GM21390 (cell line): ENCODE measurements at regions not wholly inside any gene's neighbourhood (a gene's known extent, or its start where the extent isn't known, plus 50 kb on each side); places are given as distances from the start of the nearest gene placed in this dataset.

Experiments
- ATAC-seq: cut with Tn5 transposase; IDR thresholded peaks from one replicate; pipeline ENCODE4 v1.9.1; 2021; ENCODE audit not compliant: unreplicated experiment

DNA sequence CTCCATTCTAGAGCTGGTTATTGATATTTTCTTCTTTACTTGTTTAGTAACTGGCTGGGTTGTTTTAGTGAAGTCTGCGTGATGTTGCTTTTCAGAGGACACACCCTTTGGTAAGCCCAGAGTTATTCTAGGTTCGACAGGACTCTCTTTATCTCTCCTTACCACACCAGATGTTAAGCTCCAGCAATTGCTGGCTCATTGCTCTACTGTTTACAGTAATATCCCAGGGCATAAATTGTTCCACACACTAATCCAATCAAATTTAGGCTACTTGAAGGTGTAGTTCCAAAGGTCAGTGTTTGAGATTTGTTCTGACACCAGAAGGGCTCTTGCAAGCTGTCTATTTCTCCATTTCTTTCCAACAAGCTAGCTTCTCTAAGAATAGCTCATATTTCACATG lies 506.6 kb downstream of the NR4A2 start:
- ATAC-seq = no peak

DNA sequence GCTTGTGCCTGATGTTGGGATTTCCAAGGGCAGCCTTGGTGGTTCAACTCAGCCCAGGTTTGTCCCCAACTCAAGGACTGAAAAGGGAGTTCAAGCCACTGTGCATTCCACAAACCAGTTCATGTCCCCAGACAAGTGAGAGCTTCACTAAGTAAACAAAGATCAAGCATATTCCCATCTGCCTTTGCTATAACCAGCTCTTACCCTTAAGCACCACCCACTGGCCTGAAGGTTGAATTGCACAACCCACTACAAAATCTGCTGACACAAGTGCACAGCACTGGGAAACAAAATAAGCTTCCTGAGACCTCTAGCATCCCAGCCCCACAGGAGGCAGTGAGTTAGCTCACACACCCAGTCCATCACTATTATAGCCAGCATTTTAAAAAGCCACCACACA lies 516.7 kb downstream of the NR4A2 start:
- peak; percentile 80 for ATAC-seq

DNA sequence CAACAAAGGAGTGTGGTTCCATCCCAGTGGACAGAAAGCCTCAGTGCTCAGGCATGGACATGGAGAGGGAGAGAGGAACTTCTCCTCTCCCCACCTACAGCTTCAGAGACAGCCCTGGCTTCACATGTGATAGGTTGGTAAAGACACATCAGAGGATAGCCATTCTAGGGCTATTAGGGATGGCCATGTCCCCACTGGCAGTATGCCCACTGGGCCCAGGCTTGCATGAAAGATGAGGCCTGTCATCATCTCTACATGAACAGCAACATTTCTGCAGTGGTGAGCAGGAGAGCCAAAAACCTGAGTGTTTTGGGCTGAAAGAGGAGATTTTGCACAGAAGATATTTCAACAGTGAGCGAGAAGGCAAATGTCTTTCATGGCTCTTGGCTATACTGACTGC lies 517.2 kb downstream of the NR4A2 start:
- no peak for ATAC-seq

DNA sequence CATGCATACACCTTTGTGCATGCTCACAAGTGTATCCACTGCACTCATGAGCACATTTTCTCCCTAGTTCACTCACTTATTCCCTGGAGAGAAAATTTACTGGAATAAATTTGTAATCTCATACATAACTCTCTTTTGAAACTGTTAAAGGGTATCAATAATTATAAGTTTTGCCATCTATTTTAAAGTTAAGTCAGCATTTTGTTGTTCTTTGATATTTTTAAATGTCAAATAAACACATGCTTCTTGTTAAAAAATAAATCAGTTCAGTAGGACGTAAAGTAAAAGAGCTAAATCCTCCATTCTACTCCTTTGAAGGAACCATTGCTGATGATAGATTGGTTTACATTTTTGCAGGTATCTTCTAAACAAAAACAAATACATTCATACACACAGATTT lies 522.1 kb downstream of the NR4A2 start:
- no peak for ATAC-seq

DNA sequence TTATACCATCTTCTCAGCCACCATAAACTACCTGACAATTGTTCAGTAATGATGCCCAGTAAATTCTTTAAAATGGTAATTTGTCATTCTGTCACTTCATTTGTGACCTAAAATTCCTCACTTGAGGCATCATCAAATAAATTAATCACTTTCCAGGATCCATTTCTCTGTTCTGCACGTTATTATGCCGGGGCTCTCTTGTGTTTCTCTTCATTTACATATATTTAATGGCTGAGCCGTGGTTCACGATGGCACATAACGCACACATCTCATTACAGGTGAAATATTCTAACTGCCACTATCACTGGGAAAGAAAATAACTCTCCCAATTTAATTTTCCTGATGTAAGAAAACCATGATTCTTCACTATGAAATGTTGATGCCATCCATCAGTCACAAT lies 529.6 kb downstream of the NR4A2 start:
- no peak for ATAC-seq

DNA sequence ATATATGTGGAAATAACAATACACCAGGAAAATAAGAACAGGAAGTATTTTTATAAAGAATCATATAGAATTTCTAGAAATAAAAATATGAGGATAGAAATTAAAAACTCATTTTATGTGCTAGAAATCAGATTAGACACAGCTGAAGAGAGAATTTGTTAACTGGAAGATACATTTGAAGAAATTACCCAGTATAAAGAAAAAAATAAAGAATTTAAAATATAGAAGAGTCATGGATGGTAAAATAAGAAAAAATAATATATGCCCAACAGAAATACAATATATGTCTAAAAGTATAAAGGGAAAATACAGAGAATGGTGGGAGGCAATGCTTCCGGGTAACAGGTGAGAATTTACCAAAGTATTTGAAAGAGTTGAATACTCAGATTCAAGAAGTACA lies 539.9 kb downstream of the NR4A2 start:
- ATAC-seq = no peak

DNA sequence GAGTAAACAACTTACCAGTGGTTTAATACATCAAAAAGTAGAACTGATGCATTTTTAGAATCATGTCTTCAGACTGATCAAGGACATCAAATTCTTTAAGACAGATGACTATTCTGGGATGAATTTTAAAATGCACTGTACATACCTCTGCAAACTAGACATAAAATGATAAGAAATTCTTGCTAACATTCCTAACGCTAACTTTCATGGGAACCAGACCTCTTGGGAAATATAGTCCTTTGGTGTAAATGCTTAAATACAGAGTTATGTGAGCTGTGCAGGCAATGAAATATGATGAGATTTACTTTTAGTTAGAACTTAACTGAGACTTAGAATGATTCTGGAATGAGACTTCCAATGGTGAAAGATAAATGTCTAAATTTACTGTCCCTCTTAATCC lies 562.0 kb downstream of the NR4A2 start:
- no peak for ATAC-seq

DNA sequence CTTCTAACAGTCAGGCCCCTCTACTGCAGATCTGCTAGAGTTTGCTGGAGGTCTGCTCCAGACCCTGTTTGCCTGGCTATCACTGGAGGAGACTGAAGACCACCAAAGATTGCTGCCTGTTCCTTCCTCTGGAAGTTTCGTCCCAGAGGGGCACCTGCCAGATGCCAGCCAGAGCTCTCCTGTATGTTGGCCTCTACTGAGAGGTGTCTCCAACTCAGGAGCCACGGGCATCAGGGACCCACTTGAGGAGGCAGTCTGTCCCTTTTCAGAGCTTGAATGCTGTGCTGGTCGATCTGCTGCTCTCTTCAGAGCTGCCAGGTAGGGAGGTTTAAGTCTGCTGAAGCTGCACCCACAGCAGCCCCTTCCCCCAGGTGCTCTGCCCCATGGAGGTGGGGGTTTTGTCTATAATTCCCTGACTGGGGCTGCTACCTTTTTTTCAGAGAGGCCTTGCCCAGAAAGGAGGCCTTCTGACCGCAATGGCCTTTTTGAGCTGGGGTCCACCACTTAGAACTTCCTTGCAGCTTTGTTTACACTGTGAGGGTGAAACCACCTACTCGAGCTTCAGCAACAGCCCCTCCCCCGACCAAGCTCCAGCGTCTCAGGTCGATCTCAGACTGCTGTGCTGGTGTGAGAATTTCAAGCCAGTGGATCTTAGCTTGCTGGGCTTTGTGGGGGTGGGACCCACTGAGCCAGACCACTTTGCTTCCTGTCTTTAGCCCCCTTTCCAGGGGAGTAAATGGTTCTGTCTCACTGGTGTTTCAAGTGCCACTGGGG lies 566.0 kb downstream of the NR4A2 start:
- no peak for ATAC-seq

DNA sequence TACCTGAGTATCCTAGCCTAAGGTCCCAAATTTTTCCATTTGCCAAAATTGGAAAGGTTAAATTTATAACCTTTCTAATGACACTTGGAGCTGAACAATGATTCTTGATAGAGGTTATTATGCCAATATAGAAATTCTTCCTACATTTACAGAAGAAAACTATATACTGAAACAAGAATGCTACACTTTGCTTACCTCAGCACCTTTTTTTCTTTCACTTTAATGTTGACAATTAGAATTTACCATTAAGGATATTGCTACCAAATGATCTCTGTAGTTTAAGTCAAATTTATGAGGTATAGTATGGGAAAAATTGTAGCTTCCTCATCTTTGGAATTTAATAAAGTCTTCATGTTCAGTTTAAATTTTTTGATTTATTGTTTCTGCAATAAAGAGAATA lies 577.0 kb downstream of the NR4A2 start:
- no peak for ATAC-seq

DNA sequence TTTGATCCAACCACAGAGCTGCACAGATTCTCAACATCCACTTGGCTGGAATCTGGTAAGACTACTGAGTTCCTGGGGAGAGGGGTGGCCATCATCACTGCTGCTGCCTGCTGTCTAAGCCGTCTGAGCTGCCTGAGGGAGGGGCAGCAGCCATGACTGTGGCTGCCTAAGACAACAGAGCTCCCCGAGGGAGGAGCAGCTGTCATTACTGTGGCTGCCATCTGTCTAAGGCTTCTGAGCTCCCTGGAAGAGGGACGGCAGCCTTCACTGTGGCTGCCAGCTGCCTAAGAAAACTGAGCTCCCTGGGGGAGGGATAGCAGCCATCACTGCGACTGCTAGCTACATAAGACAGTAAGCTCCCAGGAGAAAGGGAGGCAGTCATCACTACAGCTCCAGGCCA lies 584.4 kb downstream of the NR4A2 start:
- ATAC-seq = no peak

DNA sequence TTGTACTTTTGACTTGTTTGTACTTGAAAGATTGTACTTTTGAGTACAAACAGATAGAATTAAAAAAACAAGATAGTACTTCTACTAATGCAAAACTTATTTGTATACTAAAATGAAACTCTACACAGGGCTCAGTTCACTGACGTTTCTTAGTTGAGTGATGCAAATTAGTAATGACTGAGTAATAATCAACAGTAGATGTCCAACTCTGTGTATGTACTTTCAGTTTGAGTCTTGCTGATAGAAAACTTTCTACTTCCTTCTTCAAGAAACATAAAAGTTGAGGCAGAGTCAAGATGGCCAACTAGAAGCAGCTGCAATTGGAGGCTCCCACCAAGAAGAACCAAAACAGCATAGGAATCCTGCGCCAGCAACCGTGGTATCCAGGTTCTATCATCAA lies 585.0 kb downstream of the NR4A2 start:
- ATAC-seq = peak; percentile 81

DNA sequence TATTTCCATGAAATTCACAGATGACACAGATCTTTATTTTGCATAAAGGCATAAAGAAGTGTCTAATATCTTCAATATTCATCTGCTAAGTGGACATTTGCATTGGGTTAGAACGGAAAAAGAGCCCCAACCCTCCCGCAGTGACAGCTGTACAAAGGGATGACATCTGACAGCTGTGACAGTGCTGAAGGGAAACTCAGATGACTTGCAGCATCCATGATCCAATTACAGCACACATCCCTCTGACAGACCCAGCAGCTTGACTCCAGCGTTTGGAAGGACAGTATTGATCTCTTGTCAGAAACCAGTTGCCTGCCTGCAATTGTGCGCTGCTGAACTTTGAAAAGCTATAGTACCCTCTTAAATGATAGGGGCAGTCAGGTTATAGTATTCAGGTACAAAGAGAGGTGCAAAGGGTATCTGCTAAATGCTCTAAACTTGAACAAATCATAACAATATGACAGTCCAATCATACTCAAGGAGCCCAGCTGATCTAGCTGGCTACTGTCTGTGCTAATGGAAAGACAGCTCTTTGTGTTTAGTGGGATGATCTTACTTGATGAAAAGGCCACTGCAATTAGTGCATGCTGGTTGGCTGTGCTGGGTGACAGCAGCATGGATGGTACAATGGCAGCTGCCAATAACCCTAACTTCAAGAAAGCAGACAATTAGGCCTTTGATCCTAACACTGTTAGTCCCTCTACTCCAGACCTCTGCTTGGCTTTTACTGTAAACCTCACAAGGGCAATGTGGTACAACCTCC lies 599.2 kb downstream of the NR4A2 start:
- no peak for ATAC-seq

DNA sequence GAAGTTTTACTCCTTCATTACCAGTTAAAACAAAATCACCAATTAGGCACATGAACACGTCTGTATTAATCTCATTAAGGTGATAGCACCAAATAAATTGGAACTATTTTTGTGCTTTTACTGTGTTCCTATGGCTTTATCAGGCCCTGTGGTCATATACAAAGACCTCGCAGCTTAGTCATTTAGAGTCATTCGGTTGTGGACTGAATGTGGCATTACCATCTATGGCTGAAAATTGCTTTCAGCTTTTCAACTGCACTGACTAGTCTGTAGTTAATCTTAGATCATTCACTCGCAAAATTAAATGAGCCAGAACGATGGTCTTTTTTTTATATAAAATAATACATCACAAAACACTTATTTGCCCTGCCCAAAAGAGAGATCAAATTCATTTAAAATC lies 601.7 kb downstream of the NR4A2 start:
- ATAC-seq = no peak

DNA sequence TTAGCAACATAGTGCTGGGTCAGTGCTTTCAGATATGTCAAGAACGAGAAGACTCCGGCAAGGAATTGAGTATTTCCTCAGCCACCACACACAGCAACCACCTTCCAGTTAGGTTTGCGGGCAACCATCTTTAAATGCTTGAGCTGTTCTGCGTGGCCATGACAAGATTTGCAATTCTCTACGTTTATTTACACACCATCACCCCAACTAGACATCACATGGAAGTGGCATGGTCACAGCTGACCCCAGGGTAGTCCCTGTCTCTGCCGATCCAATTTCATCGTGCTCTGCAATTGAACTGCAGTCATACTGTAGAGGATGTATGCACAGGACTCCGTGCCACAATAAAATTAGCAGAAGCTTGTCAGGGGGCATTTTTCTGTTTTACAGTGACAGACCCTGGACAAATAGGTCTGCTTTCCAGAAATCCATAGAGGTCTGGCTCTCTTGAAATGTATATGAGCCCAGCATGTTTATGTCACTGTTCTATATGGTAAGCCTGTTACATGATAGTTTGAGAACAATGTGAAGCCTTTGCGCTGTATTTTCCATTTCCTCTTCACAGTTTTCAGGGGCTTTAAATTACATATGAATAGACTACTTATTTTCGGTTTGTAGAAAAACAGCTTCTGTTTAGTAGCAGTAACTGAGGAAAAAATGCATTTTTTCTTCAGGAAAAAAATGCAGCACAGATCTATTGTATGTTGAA lies 605.2 kb downstream of the NR4A2 start:
- no peak for ATAC-seq

DNA sequence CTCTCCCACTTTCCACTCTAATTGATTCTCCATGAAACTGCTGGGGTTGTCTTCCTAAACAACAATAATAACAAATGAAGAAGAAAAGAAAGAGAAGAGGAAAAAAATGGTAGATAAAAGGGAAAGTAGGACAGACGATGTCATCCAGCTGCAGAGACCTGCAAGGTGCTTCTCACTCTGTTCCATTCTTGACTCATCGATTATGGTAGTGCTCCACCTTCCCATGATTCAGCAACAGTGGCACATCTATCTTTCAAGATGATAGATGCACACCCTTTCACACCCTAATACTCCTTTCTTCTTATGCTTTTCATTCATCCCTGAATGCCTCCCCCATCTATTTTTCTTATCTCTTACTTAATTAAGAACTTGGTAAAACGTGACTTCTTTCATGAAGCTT lies 610.2 kb downstream of the NR4A2 start:
- ATAC-seq = no peak

DNA sequence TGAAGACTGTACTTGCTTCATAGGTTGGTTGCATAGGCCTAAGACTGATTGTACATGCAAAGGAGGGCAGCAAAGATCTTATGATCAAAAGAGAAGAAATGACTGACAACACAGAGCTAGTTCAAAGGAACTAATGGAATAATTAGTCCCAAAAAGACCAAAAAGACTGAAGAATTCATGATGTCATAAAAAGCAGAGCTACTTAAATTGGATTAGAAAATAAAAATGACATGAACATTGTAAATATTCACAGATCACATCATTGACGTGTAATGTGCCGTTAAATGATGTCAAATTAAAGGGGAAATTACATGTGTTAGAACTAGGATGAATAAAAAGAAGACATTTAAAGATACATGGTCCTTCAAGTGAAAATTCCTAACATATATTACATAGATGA lies 616.8 kb downstream of the NR4A2 start:
- ATAC-seq = no peak

DNA sequence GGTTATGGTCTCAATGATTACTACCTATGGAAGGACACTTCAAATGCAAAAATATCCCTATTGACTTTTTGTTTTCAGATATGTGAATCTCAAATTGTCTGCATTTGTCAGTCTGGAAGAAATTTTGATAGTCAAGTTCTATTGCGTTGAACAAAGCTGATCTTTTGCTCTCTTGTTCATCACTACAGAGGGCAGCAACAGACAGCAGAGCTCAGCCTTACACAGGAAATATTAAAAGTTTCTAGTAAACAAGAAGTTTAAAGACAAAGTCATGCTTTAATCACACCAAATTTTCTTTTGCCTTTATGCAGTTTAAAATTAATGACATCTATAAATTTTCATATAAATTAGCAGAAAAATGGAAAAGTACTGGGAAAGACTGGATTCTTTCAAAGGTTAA lies 617.5 kb downstream of the NR4A2 start:
- ATAC-seq = no peak

DNA sequence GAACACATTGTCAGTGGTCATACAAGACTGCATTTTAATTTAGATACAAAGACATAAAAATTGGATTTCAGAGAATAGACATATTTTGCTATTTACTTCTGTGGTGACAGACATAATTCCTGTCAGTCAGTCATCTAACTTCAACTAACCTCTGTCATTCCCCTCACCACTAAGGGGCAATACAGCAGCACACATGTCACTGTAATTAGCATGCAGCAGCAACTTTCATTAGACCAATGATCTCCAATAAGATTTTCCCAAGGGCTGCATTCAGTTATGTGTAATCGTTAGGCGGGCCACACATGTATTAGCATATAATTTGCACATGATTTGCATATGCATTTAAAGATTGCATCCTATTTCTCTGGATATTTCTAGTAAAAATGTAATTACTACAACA lies 624.5 kb downstream of the NR4A2 start:
- no peak for ATAC-seq

DNA sequence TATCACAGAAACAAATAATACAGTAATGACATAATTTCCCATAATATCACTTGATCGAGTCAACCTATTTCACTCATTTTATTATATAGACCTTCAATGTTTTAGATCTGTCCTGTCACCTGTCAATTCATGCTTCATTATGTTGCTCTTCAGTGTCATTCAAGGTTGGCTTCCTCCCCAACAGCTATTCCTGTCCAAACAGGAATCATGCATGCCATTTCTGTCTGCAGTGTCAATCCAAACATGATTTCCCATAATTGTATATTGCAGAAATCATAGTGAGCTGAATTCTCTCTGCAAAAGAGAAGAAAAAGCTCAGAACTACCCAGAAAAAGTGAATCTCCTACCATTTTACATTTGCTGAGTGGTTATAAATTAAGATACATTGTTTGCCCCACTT lies 628.6 kb downstream of the NR4A2 start:
- no peak for ATAC-seq

DNA sequence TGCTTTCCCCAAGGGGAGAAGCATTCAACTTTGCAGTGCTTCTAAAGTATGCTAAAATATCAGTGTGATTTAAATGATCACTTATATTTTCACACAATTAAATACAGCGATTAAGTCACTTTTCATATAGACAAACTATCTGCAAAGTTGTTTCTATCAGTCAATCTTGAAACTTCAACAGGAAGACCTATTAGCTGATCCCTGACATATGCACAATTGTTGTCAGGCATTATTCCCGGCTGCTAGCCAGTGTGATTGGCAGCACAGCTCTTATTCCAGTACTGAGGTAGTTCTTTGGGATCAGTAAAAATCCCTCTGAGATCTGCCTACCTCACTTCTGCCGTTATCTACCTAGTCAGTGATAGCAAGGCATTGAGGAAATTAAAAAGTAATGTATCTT lies 629.5 kb downstream of the NR4A2 start:
- no peak for ATAC-seq

DNA sequence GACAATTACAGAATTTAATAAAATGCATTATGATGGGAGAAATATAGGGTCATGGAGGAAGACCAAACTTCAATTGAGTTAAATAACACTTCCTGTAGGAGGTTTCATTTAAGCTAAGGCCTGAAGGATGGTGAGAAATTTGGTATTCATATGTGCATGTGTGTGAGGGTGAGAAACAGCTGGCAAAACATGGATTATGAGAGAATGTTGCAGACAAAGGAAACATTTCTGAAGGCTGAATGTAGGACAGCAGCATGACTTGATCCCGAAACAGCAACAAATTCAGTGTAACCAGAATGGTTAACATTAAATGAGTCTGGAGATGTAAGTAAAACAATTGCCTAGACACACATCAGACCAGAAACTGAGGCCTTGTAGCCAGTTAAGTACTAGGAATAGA lies 630.8 kb downstream of the NR4A2 start:
- no peak for ATAC-seq

DNA sequence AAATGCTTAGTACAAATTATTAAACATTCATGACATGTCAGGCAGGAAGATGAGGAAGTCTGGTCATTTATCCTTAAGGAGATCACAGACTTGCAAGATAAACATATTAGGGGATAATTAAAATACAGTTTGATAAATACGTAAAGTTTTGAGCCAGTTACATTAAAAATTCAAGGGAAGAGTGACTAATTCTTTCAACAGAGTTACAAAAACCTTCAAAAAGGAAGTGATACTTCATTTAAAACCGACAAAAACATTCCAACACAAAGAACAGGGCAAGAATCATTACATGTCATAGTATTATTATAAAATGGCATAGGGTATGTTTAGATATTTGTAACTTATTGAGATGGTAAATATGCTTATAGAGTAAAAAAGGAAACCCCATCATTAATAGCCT lies 636.0 kb downstream of the NR4A2 start:
- no peak for ATAC-seq
